ENCODE measurements at regions not wholly inside any gene's neighbourhood (a gene's known extent, or its start where the extent isn't known, plus 50 kb on each side); places are given as distances from the start of the nearest gene placed in this dataset.
"Not testable (repeated sequence)": the region's sequence is repeated elsewhere in the genome, so short reads cannot be mapped to it uniquely, and the experiment has no call there.

DNA sequence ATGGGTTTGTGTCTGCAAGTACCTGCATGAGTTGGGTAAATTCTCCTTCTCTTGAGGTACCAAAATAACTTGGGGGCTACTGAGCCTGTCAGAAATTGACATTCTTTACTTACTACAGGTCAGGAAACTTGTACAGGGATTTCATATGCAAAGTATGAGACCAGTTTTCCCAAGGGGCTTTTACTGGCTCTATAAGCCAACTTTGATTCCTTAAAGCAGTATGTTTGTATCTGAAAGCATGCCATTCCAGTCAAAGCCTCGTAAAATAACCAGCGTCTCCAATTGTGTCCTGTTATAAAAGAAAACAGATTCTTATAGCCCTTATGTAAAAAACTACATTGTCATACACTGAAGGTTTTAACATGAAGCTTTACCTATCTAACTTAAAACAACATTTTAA is 90.2 kb downstream of the ZNF467 start:
- no peak for DNase-seq (ENCODE audit: low spot score)
- no peaks in the 10 kb centered on the region for H3K27me3 ChIP-seq (replicated peaks; ENCODE audit: insufficient read depth)
- no peak for ATAC-seq (ENCODE audit: insufficient number of reproducible peaks, low FRiP score, low read depth)
- no peak overlapping the region for H3K4me3 ChIP-seq
- H3K4me1 ChIP-seq (ENCODE audit: control insufficient read depth in 1 of 2, low read depth in 2 of 2): no peaks in the 10 kb centered on the region
- H3K36me3 ChIP-seq: no peaks in the 10 kb centered on the region
- no peaks in the 10 kb centered on the region for H3K9me3 ChIP-seq
- TF ChIP-seq, protein P1, sequence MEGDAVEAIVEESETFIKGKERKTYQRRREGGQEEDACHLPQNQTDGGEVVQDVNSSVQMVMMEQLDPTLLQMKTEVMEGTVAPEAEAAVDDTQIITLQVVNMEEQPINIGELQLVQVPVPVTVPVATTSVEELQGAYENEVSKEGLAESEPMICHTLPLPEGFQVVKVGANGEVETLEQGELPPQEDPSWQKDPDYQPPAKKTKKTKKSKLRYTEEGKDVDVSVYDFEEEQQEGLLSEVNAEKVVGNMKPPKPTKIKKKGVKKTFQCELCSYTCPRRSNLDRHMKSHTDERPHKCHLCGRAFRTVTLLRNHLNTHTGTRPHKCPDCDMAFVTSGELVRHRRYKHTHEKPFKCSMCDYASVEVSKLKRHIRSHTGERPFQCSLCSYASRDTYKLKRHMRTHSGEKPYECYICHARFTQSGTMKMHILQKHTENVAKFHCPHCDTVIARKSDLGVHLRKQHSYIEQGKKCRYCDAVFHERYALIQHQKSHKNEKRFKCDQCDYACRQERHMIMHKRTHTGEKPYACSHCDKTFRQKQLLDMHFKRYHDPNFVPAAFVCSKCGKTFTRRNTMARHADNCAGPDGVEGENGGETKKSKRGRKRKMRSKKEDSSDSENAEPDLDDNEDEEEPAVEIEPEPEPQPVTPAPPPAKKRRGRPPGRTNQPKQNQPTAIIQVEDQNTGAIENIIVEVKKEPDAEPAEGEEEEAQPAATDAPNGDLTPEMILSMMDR (IDR thresholded peaks at IDR 0.05): no peak
- H3K27ac ChIP-seq: no peak overlapping the region

DNA sequence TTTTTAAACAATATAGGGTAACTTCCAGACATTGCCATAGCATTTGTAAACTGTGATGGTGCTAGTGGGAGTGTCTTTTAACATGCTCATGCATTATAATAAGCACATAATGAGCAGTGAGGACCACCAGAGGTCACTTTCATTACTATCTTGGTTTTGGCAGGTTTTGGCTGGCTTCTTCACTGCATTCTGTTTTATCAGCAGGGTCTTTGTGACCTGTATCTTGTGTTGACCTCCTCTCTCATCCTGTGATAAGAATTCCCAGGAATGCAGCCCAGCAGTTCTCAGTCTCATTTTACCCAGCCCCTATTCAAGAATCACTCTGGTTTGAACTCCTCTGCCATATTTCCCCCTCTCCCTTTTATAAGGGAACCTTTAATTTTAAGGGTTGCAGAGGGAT is 91.3 kb downstream of the ZNF467 start:
- no peak overlapping the region for H3K27ac ChIP-seq
- no peak overlapping the region for H3K4me3 ChIP-seq
- H3K27me3 ChIP-seq (replicated peaks; ENCODE audit: insufficient read depth): no peaks in the 10 kb centered on the region
- TF ChIP-seq, protein P1 (IDR thresholded peaks at IDR 0.05): no peak
- no peaks in the 10 kb centered on the region for H3K9me3 ChIP-seq
- no peaks in the 10 kb centered on the region for H3K36me3 ChIP-seq
- no peaks in the 10 kb centered on the region for H3K4me1 ChIP-seq (ENCODE audit: control insufficient read depth in 1 of 2, low read depth in 2 of 2)
- ATAC-seq (ENCODE audit: insufficient number of reproducible peaks, low FRiP score, low read depth) (no peak), DNase-seq (ENCODE audit: low spot score) (no peak)

DNA sequence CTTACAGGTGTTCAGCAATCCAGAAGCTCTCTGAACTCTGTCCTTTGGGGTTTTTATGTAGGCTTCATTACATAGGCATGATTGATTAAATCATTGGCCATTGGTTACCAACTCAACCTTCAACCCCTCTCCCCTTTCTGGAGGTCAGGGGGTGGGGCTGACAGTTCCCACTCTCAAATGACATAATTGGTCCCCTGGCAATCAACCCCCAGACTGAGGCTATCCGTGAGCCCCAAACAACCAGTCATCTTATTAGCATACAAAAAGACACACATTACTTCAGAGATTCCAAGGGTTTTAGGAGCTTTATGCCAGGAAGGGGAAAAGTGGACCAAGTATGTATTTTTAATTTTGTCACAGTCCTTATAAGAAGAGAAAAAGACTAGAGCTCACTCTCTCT is 92.1 kb downstream of the ZNF467 start:
- DNase-seq (ENCODE audit: low spot score) (no peak), ATAC-seq (ENCODE audit: insufficient number of reproducible peaks, low FRiP score, low read depth) (no peak)
- TF ChIP-seq, protein P1 (IDR thresholded peaks at IDR 0.05): no peak
- Histone ChIP-seq H3K36me3 (no peaks in the 10 kb centered on the region), H3K9me3 (no peaks in the 10 kb centered on the region), H3K27ac (no peak overlapping the region), H3K4me3 (no peak overlapping the region), H3K27me3 (replicated peaks; ENCODE audit: insufficient read depth) (no peaks in the 10 kb centered on the region), H3K4me1 (ENCODE audit: control insufficient read depth in 1 of 2, low read depth in 2 of 2) (no peaks in the 10 kb centered on the region)

DNA sequence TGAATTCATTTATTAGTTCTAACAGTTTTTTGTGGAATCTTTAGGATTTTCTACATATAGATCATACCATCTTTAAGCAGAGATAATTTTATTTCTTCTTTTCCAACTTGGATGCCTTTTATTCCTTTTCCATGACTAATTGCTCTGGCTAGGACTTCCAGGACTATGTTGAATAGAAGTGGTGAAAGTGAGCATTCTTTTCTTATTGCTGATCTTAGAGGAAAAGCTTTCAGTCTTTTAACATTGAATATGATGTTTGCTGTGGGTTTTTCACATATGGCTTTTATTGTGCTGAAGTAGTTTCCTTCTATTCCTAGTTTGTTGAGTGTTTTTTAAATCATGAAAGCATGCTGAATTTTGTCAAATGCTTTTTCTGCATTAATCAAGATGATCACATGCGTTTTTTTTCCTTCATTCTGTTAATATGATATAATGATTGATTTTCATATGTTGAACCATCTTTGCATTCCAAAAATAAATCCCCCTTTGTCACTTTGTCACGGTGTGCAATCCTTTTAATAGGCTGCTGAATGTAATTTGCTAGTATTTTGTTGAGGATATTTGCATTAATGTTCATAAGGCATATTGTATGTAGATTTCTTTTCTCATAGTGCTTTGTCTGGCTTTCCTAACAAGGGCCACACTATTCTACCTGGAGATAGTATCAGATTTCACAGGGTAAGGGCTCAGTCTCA is 92.9 kb downstream of the ZNF467 start:
- Histone ChIP-seq H3K4me3 (no peak overlapping the region), H3K36me3 (no peaks in the 10 kb centered on the region), H3K27me3 (replicated peaks; ENCODE audit: insufficient read depth) (no peaks in the 10 kb centered on the region), H3K4me1 (ENCODE audit: control insufficient read depth in 1 of 2, low read depth in 2 of 2) (no peaks in the 10 kb centered on the region), H3K9me3 (no peaks in the 10 kb centered on the region), H3K27ac (no peak overlapping the region)
- ATAC-seq (ENCODE audit: insufficient number of reproducible peaks, low FRiP score, low read depth): no peak
- no peak for DNase-seq (ENCODE audit: low spot score)
- TF ChIP-seq, protein P1 (IDR thresholded peaks at IDR 0.05): no peak

DNA sequence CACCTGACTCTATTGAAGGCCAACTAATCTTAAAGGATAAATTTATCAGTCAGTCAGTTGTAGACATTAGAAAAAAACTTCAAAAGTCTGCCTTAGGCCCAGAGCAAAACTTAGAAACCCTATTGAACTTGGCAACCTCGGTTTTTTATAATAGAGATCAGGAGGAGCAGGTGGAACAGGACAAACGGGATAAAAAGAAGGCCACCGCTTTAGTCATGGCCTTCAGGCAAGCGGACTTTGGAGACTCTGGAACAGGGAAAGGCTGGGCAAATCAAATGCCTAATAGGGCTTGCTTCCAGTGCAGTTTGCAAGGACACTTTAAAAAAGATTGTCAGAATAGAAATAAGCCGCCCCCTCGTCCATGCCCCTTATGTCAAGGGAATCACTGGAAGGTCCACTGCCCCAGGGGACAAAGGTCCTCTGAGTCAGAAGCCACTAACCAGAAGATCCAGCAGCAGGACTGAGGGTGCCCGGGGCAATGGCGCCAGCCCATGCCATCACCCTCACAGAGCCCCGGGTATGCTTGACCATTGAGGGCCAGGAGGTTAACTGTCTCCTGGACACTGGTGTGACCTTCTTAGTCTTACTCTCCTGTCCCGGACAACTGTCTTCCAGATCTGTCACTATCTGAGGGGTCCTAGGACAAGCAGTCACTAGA is 98.5 kb downstream of the ZNF467 start:
- not testable (repeated sequence) for H3K4me3 ChIP-seq; H3K27me3 ChIP-seq (replicated peaks; ENCODE audit: insufficient read depth); H3K4me1 ChIP-seq (ENCODE audit: control insufficient read depth in 1 of 2, low read depth in 2 of 2); H3K9me3 ChIP-seq; H3K36me3 ChIP-seq; ATAC-seq (ENCODE audit: insufficient number of reproducible peaks, low FRiP score, low read depth); H3K27ac ChIP-seq; DNase-seq (ENCODE audit: low spot score)

Data from thoracic aorta (tissue), 2 donors.